ENCODE measurements at regions not wholly inside any gene's neighbourhood (a gene's known extent, or its start where the extent isn't known, plus 50 kb on each side); places are given as distances from the start of the nearest gene placed in this dataset.

GRCh38 chr18:46295416-46295815 is 191.2 kb downstream of the HAUS1 start:
- DNase-seq (ENCODE audit: low read depth in 1 of 2, low spot score in 1 of 2) (no peak), ATAC-seq (no peak), FAIRE-seq (no peak)
- ChIA-PET CTCF (no interaction called here), POLR2A (no interaction called here)
- H3K9me3 ChIP-seq: no peaks in the 10 kb centered on the region
- no peak overlapping the region for H3K27ac ChIP-seq
- no peaks in the 10 kb centered on the region for H3K4me1 ChIP-seq
- 71% methylated on average over 5 of the region's 7 CpGs for WGBS (ENCODE audit: missing lambda C conversion rate)
- TF ChIP-seq NPAS2 (CRISPR knock-in tag; IDR thresholded peaks at IDR 0.05; ENCODE audit: borderline replicate concordance): no peak
- no peak for TF ChIP-seq TP53 (CRISPR knock-in tag; IDR thresholded peaks at IDR 0.05)
- no peak for TF ChIP-seq HEYL (CRISPR knock-in tag; IDR thresholded peaks at IDR 0.05)
- TF ChIP-seq RCOR1 (IDR thresholded peaks at IDR 0.05; ENCODE audit: low read depth, low read length): no peak
- TF ChIP-seq HOXB5 (CRISPR knock-in tag; IDR thresholded peaks at IDR 0.05): no peak
- TF ChIP-seq REST (IDR thresholded peaks at IDR 0.05): no peak
- TF ChIP-seq E2F6 (IDR thresholded peaks at IDR 0.05; ENCODE audit: borderline replicate concordance, low read depth): no peak
- no peak for TF ChIP-seq HES2 (IDR thresholded peaks at IDR 0.05)
- TF ChIP-seq CTCF (IDR thresholded peaks at IDR 0.05): no peak
- no peak for TF ChIP-seq POLR2A (IDR thresholded peaks at IDR 0.05; ENCODE audit: low read length)
- no peak for TF ChIP-seq HMGXB4 (CRISPR knock-in tag; IDR thresholded peaks at IDR 0.05; ENCODE audit: borderline replicate concordance)
- TF ChIP-seq BCL3 (IDR thresholded peaks at IDR 0.05): no peak
- no peak for TF ChIP-seq MAZ (IDR thresholded peaks at IDR 0.05; ENCODE audit: borderline replicate concordance, low read depth, low read length)
- TF ChIP-seq FOSL2 (IDR thresholded peaks at IDR 0.05): no peak
- no peak for TF ChIP-seq FOSL2 (CRISPR knock-in tag; IDR thresholded peaks at IDR 0.05)
- no peak overlapping the region for H3K4me2 ChIP-seq
- no peak overlapping the region for H3K4me3 ChIP-seq

- no peak overlapping the region for H3K4me2 ChIP-seq
- ATAC-seq: no peak
- ChIA-PET POLR2A (no interaction called here), CTCF (no interaction called here)
- no peaks in the 10 kb centered on the region for H3K9me3 ChIP-seq
- TF ChIP-seq JUNB (IDR thresholded peaks at IDR 0.05): no peak
- TF ChIP-seq HES2 (IDR thresholded peaks at IDR 0.05): no peak
- TF ChIP-seq RNF2 (IDR thresholded peaks at IDR 0.05; ENCODE audit: borderline replicate concordance, low read depth): no peak
- no peak for TF ChIP-seq TP53 (CRISPR knock-in tag; IDR thresholded peaks at IDR 0.05)
- H3K4me1 ChIP-seq: no peaks in the 10 kb centered on the region
- DNase-seq (ENCODE audit: low read depth in 1 of 2, low spot score in 1 of 2): no peak
- H3K27ac ChIP-seq: no peak overlapping the region
- FAIRE-seq: no peak
- 56% methylated on average over 4 of the region's 4 CpGs for WGBS (ENCODE audit: missing lambda C conversion rate)
- no peak overlapping the region for H3K4me3 ChIP-seq
These were observed 192.5 kb downstream of the HAUS1 start for GRCh38 chr18:46296656-46297055.

Measured in A549 (cell line).